ENCODE measurements at regions not wholly inside any gene's neighbourhood (a gene's known extent, or its start where the extent isn't known, plus 50 kb on each side); places are given as distances from the start of the nearest gene placed in this dataset.

DNA sequence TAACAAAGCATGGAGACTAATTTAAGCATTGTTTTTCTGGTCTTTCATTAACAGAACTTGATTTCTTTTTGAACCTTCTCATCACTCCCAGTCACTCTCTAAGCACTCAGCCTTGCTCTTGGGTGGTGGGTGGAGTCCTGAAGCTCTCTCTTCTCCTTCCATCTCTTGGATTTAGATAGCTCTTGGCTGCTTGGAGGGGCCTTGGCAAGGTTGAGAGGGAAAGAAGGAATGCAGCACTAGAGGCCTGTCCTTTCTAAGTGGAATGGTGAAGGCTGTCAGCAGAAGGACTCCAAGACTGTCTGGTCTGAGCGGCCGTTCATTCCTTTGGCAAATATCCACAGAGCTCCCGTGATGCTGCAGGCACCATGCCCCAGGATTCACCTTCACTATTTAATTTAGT lies 168.6 kb upstream of the E2F8 start:
- Histone ChIP-seq H3K27me3 (ENCODE audit: insufficient read depth, low read length) (peaks cover 19% of the 10 kb centered on the region), H3K4me3 (ENCODE audit: insufficient read depth, low read depth, low read length) (no peak overlapping the region), H3K27ac (ENCODE audit: low read depth, low read length) (no peak overlapping the region), H2AFZ (ENCODE audit: low read depth, low read length) (no peak overlapping the region), H4K20me1 (ENCODE audit: insufficient read depth, low read length) (no peaks in the 10 kb centered on the region), H3K9ac (ENCODE audit: low read length) (no peak overlapping the region), H3K9me3 (ENCODE audit: insufficient read depth, low read depth, low read length) (no peaks in the 10 kb centered on the region), H3K4me1 (ENCODE audit: insufficient read depth, low read length) (no peaks in the 10 kb centered on the region), H3K4me2 (ENCODE audit: low read length) (no peak overlapping the region), H3K36me3 (ENCODE audit: insufficient read depth, low read length) (no peaks in the 10 kb centered on the region), H3K79me2 (ENCODE audit: insufficient read depth, low read length) (no peaks in the 10 kb centered on the region)
- TF ChIP-seq EZH2 (IDR thresholded peaks at IDR 0.05; ENCODE audit: insufficient read depth, low read length): no peak
- TF ChIP-seq, protein P1, sequence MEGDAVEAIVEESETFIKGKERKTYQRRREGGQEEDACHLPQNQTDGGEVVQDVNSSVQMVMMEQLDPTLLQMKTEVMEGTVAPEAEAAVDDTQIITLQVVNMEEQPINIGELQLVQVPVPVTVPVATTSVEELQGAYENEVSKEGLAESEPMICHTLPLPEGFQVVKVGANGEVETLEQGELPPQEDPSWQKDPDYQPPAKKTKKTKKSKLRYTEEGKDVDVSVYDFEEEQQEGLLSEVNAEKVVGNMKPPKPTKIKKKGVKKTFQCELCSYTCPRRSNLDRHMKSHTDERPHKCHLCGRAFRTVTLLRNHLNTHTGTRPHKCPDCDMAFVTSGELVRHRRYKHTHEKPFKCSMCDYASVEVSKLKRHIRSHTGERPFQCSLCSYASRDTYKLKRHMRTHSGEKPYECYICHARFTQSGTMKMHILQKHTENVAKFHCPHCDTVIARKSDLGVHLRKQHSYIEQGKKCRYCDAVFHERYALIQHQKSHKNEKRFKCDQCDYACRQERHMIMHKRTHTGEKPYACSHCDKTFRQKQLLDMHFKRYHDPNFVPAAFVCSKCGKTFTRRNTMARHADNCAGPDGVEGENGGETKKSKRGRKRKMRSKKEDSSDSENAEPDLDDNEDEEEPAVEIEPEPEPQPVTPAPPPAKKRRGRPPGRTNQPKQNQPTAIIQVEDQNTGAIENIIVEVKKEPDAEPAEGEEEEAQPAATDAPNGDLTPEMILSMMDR (IDR thresholded peaks at IDR 0.05; ENCODE audit: insufficient read depth, low read depth, low read length): no peak
- FAIRE-seq: no peak
- H3K4me1 Mint-ChIP-seq (ENCODE audit: low read depth, unreplicated experiment): peaks cover 3% of the 10 kb centered on the region
- no peak overlapping the region for H3K27ac Mint-ChIP-seq (ENCODE audit: unreplicated experiment)
- H3K4me3 Mint-ChIP-seq (ENCODE audit: unreplicated experiment): no peak overlapping the region
- no peaks in the 10 kb centered on the region for H3K9me3 Mint-ChIP-seq (ENCODE audit: unreplicated experiment)
- H3K36me3 Mint-ChIP-seq (ENCODE audit: low read depth, unreplicated experiment): no peaks in the 10 kb centered on the region
- peaks cover 52% of the 10 kb centered on the region for H3K27me3 Mint-ChIP-seq (ENCODE audit: low read depth, unreplicated experiment)
- DNase-seq (ENCODE audit: low read depth): no peak

GRCh38 chr11:19407677-19408270 lies 167.0 kb upstream of the E2F8 start:
- H4K20me1 ChIP-seq (ENCODE audit: insufficient read depth, low read length): no peaks in the 10 kb centered on the region
- H3K4me1 Mint-ChIP-seq (ENCODE audit: low read depth, unreplicated experiment): peaks cover 3% of the 10 kb centered on the region
- no peaks in the 10 kb centered on the region for H3K79me2 ChIP-seq (ENCODE audit: insufficient read depth, low read length)
- TF ChIP-seq EZH2 (IDR thresholded peaks at IDR 0.05; ENCODE audit: insufficient read depth, low read length): no peak
- TF ChIP-seq, protein P1 (IDR thresholded peaks at IDR 0.05; ENCODE audit: insufficient read depth, low read depth, low read length): no peak
- peaks cover 52% of the 10 kb centered on the region for H3K27me3 Mint-ChIP-seq (ENCODE audit: low read depth, unreplicated experiment)
- H3K9me3 ChIP-seq (ENCODE audit: insufficient read depth, low read depth, low read length): no peaks in the 10 kb centered on the region
- H3K4me3 ChIP-seq (ENCODE audit: insufficient read depth, low read depth, low read length): no peak overlapping the region
- H3K4me2 ChIP-seq (ENCODE audit: low read length): no peak overlapping the region
- H3K27me3 ChIP-seq (ENCODE audit: insufficient read depth, low read length): peaks cover 19% of the 10 kb centered on the region
- no peak for FAIRE-seq
- no peak for DNase-seq (ENCODE audit: low read depth)
- H3K27ac ChIP-seq (ENCODE audit: low read depth, low read length): no peak overlapping the region
- H3K4me1 ChIP-seq (ENCODE audit: insufficient read depth, low read length): no peaks in the 10 kb centered on the region
- no peak overlapping the region for H2AFZ ChIP-seq (ENCODE audit: low read depth, low read length)
- H3K36me3 ChIP-seq (ENCODE audit: insufficient read depth, low read length): no peaks in the 10 kb centered on the region
- no peaks in the 10 kb centered on the region for H3K36me3 Mint-ChIP-seq (ENCODE audit: low read depth, unreplicated experiment)
- H3K4me3 Mint-ChIP-seq (ENCODE audit: unreplicated experiment): no peak overlapping the region
- H3K9me3 Mint-ChIP-seq (ENCODE audit: unreplicated experiment): no peaks in the 10 kb centered on the region
- H3K9ac ChIP-seq (ENCODE audit: low read length): no peak overlapping the region
- H3K27ac Mint-ChIP-seq (ENCODE audit: unreplicated experiment): no peak overlapping the region

DNA sequence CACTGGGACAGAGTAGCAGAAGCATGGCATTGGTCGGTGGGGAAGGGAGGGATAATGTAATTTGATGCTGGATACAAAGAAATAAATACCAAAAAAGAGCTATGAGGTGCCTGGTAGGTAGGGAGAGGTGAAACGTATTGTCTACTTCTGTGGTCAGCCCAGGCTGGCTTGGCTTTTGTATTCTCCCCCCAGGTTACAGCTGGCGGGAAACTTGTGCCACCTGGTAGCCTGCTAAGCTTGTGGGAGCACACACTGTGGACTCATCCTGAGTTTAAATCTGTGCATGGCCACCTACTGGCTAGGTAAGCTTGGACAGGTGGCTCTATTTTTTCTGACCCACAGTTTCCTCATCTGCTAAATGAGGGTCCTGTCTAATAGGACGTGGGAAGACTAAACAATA lies 165.2 kb upstream of the E2F8 start:
- Histone ChIP-seq H3K9ac (ENCODE audit: low read length) (no peak overlapping the region), H4K20me1 (ENCODE audit: insufficient read depth, low read length) (no peaks in the 10 kb centered on the region), H3K36me3 (ENCODE audit: insufficient read depth, low read length) (no peaks in the 10 kb centered on the region), H2AFZ (ENCODE audit: low read depth, low read length) (no peak overlapping the region), H3K4me2 (ENCODE audit: low read length) (no peak overlapping the region), H3K27ac (ENCODE audit: low read depth, low read length) (no peak overlapping the region), H3K4me3 (ENCODE audit: insufficient read depth, low read depth, low read length) (no peak overlapping the region), H3K9me3 (ENCODE audit: insufficient read depth, low read depth, low read length) (no peaks in the 10 kb centered on the region), H3K4me1 (ENCODE audit: insufficient read depth, low read length) (no peaks in the 10 kb centered on the region), H3K27me3 (ENCODE audit: insufficient read depth, low read length) (peaks cover 16% of the 10 kb centered on the region), H3K79me2 (ENCODE audit: insufficient read depth, low read length) (no peaks in the 10 kb centered on the region)
- no peak overlapping the region for H3K27ac Mint-ChIP-seq (ENCODE audit: unreplicated experiment)
- H3K9me3 Mint-ChIP-seq (ENCODE audit: unreplicated experiment): no peaks in the 10 kb centered on the region
- DNase-seq (ENCODE audit: low read depth): no peak
- no peak for FAIRE-seq
- H3K4me1 Mint-ChIP-seq (ENCODE audit: low read depth, unreplicated experiment): no peaks in the 10 kb centered on the region
- TF ChIP-seq EZH2 (IDR thresholded peaks at IDR 0.05; ENCODE audit: insufficient read depth, low read length): no peak
- TF ChIP-seq, protein P1 (IDR thresholded peaks at IDR 0.05; ENCODE audit: insufficient read depth, low read depth, low read length): no peak
- H3K4me3 Mint-ChIP-seq (ENCODE audit: unreplicated experiment): no peak overlapping the region
- no peaks in the 10 kb centered on the region for H3K36me3 Mint-ChIP-seq (ENCODE audit: low read depth, unreplicated experiment)
- H3K27me3 Mint-ChIP-seq (ENCODE audit: low read depth, unreplicated experiment): peaks cover 42% of the 10 kb centered on the region
